Spleen (tissue), 7 donors: ENCODE measurements at regions not wholly inside any gene's neighbourhood (a gene's known extent, or its start where the extent isn't known, plus 50 kb on each side); places are given as distances from the start of the nearest gene placed in this dataset.

Source experiments
- CTCF ChIP-seq, 11 experiments: fragments of 200-600 bp in 7 of 11; fragments of 450-650 bp in 4 of 11; sonication (generic) in 4 of 11; IDR thresholded peaks in 8 of 11; conservative IDR thresholded peaks in 3 of 11; 1 replicate in 7 of 11; 2 replicates in 4 of 11; pipeline versions ENCODE4 v1.4.0 to v1.8.0; 2016 to 2021; ENCODE audit warnings: antibody characterized with exemption in 11 of 11, inconsistent platforms in 4 of 11, mild to moderate bottlenecking in 1 of 11
- POLR2AphosphoS5 ChIP-seq, 3 donors: sonication (generic); formaldehyde crosslinking; IDR thresholded peaks; one replicate each; pipeline ENCODE4 v1.5.1; 2017; ENCODE audit warnings: antibody characterized with exemption in 3 of 3
- donor health status: DM: no; HTN: no; CAD: no; lungs with moderate emphysema.
- donor health status: DM: no; HTN: no; CAD: no.
- donor health status: DM: no; HTN: no; CAD: no.

- no peak for TF ChIP-seq CTCF (IDR thresholded peaks at IDR 0.05 in 8 of 11, conservative IDR thresholded peaks at IDR 0.05 in 3 of 11)
- TF ChIP-seq POLR2AphosphoS5 (IDR thresholded peaks at IDR 0.05) = no peak
These were observed 79.5 kb upstream of the PREP start for GRCh38 chr6:105482227-105482844.
